Retinal pigment epithelial cell (primary cell): ENCODE measurements at regions not wholly inside any gene's neighbourhood (a gene's known extent, or its start where the extent isn't known, plus 50 kb on each side); places are given as distances from the start of the nearest gene placed in this dataset.

Source experiments
- DNase-seq: peaks from one replicate; pipeline ENCODE4 v3.0.0-alpha.2; 2010; ENCODE audit warnings: low read depth
- H3K4me3 ChIP-seq: 2 replicates; pipeline ENCODE4 v1.5.1; 2011; ENCODE audit warnings: mild to moderate bottlenecking, low read length, control low read depth, moderate library complexity
- CTCF ChIP-seq: conservative IDR thresholded peaks from 2 replicates; pipeline ENCODE4 v1.5.1; 2011; ENCODE audit warnings: low read depth, low read length, control low read depth, inconsistent platforms

DNA sequence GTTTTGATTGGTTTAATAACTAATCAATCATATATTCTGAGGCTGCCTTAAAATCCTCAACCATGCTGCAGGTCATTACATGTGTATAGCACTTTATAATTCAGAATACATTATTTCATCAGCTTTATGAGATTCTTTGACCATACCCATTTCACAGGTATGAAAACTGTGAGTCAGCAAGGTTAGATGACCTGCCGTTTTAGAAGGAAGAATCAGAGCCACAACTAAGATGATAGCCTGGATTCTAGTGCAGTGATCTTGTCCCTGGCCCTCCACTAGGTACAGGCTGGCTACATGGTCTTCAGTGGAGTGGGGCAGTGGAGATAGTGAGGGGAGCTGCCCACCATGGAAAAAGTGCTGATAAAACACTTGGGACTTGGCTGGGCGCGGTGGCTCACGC lies 154.4 kb upstream of the MAX start:
- H3K4me3 ChIP-seq = no peak overlapping the region
- no peak for TF ChIP-seq CTCF
- DNase-seq = no peak

DNA sequence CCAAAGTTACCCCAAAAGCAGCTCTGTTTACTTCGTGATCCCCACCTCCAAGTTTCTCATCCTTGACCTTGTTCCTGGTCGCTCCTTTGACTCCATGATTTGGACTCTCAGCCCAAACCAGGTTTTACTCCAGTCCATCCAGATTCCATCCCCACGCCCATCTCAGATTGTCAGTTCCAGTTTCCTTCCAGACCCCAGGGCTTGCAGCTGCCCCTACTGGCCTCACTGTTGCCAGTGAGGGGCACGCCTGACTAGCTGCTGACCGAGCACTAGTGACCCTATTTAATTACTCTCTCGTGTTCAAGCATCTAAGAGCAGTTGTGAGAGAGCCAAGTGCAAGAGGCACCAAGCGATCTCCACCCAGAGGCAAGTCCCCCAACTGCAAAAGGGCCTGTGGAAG lies 155.1 kb upstream of the FUT8 start:
- H3K4me3 ChIP-seq = no peak overlapping the region
- DNase-seq = no peak
- no peak for TF ChIP-seq CTCF

- peak; percentile 58 for DNase-seq
- no peak overlapping the region for H3K4me3 ChIP-seq
- no peak for TF ChIP-seq CTCF
Observed at GRCh38 chr14:65258391-65258790, 154.1 kb upstream of the FUT8 start.

DNA sequence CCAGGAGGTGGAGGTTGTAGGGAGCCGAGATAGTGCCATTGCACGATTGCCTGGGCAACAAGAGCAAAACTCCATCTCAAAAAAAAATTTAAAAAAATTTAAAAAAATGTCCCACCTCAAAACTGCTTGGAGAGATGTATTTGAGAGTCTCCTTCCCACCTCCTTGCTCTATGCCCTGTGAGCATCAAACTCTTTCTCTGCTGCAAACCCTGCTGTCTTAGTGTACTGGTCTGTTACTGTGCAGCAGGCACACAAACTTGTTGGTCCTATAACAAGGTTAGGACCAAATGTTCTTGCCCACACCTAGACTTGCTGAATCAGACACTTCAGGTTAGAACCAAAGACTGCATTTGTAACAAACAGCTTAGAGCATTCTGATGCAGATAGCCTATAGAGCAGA lies 153.5 kb upstream of the FUT8 start:
- no peak for TF ChIP-seq CTCF
- H3K4me3 ChIP-seq = no peak overlapping the region
- DNase-seq = no peak

DNA sequence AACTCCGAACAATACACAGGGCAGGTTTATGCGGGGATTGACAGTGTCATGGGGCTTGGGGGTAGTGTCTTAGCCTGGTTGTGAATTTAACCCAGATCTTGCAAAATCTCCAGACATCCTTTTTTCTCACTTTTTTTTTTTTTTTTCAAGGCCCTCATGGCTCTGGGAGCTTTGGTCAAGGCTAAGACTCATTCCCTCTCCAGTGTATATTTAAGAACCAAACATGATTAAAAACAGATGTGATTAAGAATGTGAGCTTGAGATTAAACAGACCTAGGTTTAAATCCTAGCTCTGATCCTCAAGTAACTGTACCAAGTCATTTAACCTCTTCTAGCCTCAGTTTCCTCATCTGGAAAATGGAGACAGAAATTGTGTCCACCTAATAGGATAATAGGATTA lies 151.7 kb upstream of the FUT8 start:
- DNase-seq = no peak
- TF ChIP-seq CTCF = no peak
- H3K4me3 ChIP-seq = no peak overlapping the region

GRCh38 chr14:65261425-65261920 lies 151.1 kb upstream of the FUT8 start:
- no peak for TF ChIP-seq CTCF
- no peak overlapping the region for H3K4me3 ChIP-seq
- no peak for DNase-seq

GRCh38 chr14:65261946-65262345 lies 150.6 kb upstream of the FUT8 start:
- H3K4me3 ChIP-seq = no peak overlapping the region
- no peak for DNase-seq
- TF ChIP-seq CTCF = no peak
